B cell (primary cell): ENCODE measurements at regions not wholly inside any gene's neighbourhood (a gene's known extent, or its start where the extent isn't known, plus 50 kb on each side); places are given as distances from the start of the nearest gene placed in this dataset.
"Not testable (repeated sequence)": the region's sequence is repeated elsewhere in the genome, so short reads cannot be mapped to it uniquely, and the experiment has no call there.

Source experiments
- ATAC-seq: fragments of 200-7000 bp; cut with Tn5 transposase; one replicate; pipeline ENCODE4 v1.10.0; 2021; ENCODE audit warnings: low read depth, mild to moderate bottlenecking, moderate number of reproducible peaks, moderate library complexity
- CTCF ChIA-PET: fragments of 350-600 bp; sonication (Branson Sonifier 250); formaldehyde crosslinking; loops from one replicate; lab custom pipeline; 2021; ENCODE audit warnings: antibody characterized with exemption, inconsistent platforms; lab: Charles Lee
- POLR2A ChIA-PET: fragments of 350-600 bp; sonication (Branson Sonifier 250); formaldehyde crosslinking; loops from one replicate; lab custom pipeline; 2021; ENCODE audit warnings: antibody characterized with exemption; lab: Charles Lee
- DNase-seq: peaks from one replicate; pipeline ENCODE4 v3.0.0; 2013
- H2AFZ ChIP-seq: 2 replicates; pipeline ENCODE4 v1.6.1; 2012; ENCODE audit warnings: mild to moderate bottlenecking, low read depth, low read length; ENCODE audit not compliant: insufficient read depth, poor library complexity, severe bottlenecking
- H3K27ac ChIP-seq, 2 donors: 1 replicate in 1 of 2; 2 replicates in 1 of 2; pipeline ENCODE4 v1.5.1; 2012 to 2013; ENCODE audit warnings: low read length in 2 of 2, mild to moderate bottlenecking in 2 of 2, moderate library complexity in 1 of 2
- H3K27me3 ChIP-seq, 4 experiments: fragments of 200-600 bp in 1 of 4; sonication (generic) in 1 of 4; replicated peaks in 1 of 4; 1 replicate in 2 of 4; 2 replicates in 2 of 4; pipeline versions ENCODE4 v1.6.1 to v1.7.0; 2013 to 2016; ENCODE audit warnings: low read length in 3 of 4, mild to moderate bottlenecking in 2 of 4, mixed read lengths in 1 of 4, moderate library complexity in 1 of 4; ENCODE audit not compliant: insufficient read depth in 4 of 4, control insufficient read depth in 3 of 4; ENCODE audit errors: control extremely low read depth in 1 of 4
- H3K36me3 ChIP-seq, 2 experiments: replicated peaks in 1 of 2; 1 replicate in 1 of 2; 2 replicates in 1 of 2; pipeline versions ENCODE4 v1.6.1 to v1.7.1; 2013; ENCODE audit warnings: low read length in 1 of 2; ENCODE audit not compliant: insufficient read depth in 2 of 2, control insufficient read depth in 1 of 2; ENCODE audit errors: control extremely low read depth in 1 of 2, extremely low read depth in 1 of 2
- H3K4me1 ChIP-seq, 2 donors: fragments of 200-600 bp in 1 of 2; sonication (generic) in 1 of 2; 1 replicate in 1 of 2; 2 replicates in 1 of 2; pipeline versions ENCODE4 v1.5.1 to v1.6.1; 2013 to 2017; ENCODE audit warnings: low read length in 2 of 2; ENCODE audit not compliant: control insufficient read depth in 2 of 2, insufficient read depth in 2 of 2
- H3K4me2 ChIP-seq: replicated peaks from 2 replicates; pipeline ENCODE3; 2012; ENCODE audit warnings: mild to moderate bottlenecking, low read depth, low read length; ENCODE audit not compliant: poor library complexity, severe bottlenecking
- H3K4me3 ChIP-seq, 5 experiments: fragments of 200-600 bp in 1 of 5; sonication (generic) in 1 of 5; 1 replicate in 3 of 5; 2 replicates in 2 of 5; pipeline versions ENCODE4 v1.5.1 to v1.7.0; 2011 to 2016; ENCODE audit warnings: low read length in 4 of 5, mild to moderate bottlenecking in 4 of 5, low read depth in 2 of 5, control low read depth in 1 of 5, moderate library complexity in 1 of 5; ENCODE audit not compliant: insufficient read depth in 1 of 5; ENCODE audit errors: control extremely low read depth in 1 of 5, extremely low read depth in 1 of 5
- H3K79me2 ChIP-seq: fragments of 200-600 bp; sonication (generic); one replicate; pipeline ENCODE4 v1.6.0; 2016; ENCODE audit warnings: low read length; ENCODE audit not compliant: control insufficient read depth, insufficient read depth
- H3K9ac ChIP-seq: fragments of 200-600 bp; sonication (generic); 2 replicates; pipeline ENCODE4 v1.6.1; 2017; ENCODE audit warnings: mild to moderate bottlenecking, low read length, moderate library complexity
- H3K9me3 ChIP-seq, 3 donors: one replicate each; pipeline versions ENCODE4 v1.6.1 to v1.7.1; 2013; ENCODE audit warnings: low read length in 2 of 3; ENCODE audit not compliant: control insufficient read depth in 2 of 3, insufficient read depth in 1 of 3; ENCODE audit errors: control extremely low read depth in 1 of 3
- H4K20me1 ChIP-seq: 2 replicates; pipeline ENCODE4 v1.6.0; 2012; ENCODE audit warnings: mild to moderate bottlenecking, low read length; ENCODE audit not compliant: insufficient read depth, control insufficient read depth, poor library complexity, severe bottlenecking
- H3K27ac Mint-ChIP-seq: one replicate; pipeline ENCODE4 v1.8.0; 2021; ENCODE audit warnings: mixed read lengths
- H3K27me3 Mint-ChIP-seq: one replicate; pipeline ENCODE4 v1.8.0; 2021; ENCODE audit warnings: mixed read lengths
- H3K4me1 Mint-ChIP-seq: one replicate; pipeline ENCODE4 v1.8.0; 2021; ENCODE audit warnings: mixed read lengths
- H3K4me3 Mint-ChIP-seq: one replicate; pipeline ENCODE4 v1.8.0; 2021; ENCODE audit warnings: mixed read lengths
- H3K9me3 Mint-ChIP-seq: one replicate; pipeline ENCODE4 v1.8.0; 2022; ENCODE audit warnings: mixed read lengths; ENCODE audit not compliant: insufficient read depth
- CTCF ChIP-seq: fragments of 200-600 bp; IDR thresholded peaks from one replicate; pipeline ENCODE4 v1.8.0; 2022; ENCODE audit warnings: antibody characterized with exemption, mild to moderate bottlenecking
- EZH2 ChIP-seq: IDR thresholded peaks from 2 replicates; pipeline ENCODE4 v1.6.1; 2012; ENCODE audit warnings: borderline replicate concordance, low read depth, mild to moderate bottlenecking, moderate library complexity, low read length; ENCODE audit not compliant: insufficient read depth, poor library complexity, severe bottlenecking
- WGBS: methylation state at CpG from one replicate; pipeline ENCODE4 v1.1.5; 2013; ENCODE audit warnings: missing lambda C conversion rate; ENCODE audit not compliant: insufficient coverage; 5-methylcytosine and 5-hydroxymethylcytosine counted together
- intact Hi-C: fragments of 100-400 bp; cut with micrococcal nuclease; formaldehyde crosslinking; loops from one replicate; pipeline ENCODE4 v1.10.0; 2022

DNA sequence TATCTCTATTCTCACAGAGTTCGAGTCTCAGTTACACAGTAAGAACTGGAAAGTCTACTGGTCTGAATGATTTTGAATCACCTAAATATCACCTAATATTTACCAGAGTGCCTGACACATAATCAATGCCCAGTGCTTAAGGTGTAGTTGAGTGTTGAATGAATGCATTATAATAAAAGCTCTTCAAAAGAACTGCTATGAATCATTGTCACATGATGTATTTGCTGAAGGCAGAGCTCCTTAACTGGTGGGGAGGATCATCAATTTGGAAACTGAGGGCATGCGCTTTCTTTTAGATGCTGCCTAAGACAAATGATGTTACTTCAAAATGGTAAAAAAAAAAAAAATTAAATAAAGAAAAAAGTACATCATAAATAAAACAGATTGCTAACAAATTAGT is 359.4 kb upstream of the KIF2B start:
- no peak overlapping the region for H3K27ac ChIP-seq
- Mint-ChIP-seq H3K4me3 (no peak overlapping the region), H3K27me3 (no peaks in the 10 kb centered on the region), H3K9me3 (peaks cover 13% of the 10 kb centered on the region), H3K4me1 (no peaks in the 10 kb centered on the region), H3K27ac (no peak overlapping the region)
- no peaks in the 10 kb centered on the region for H3K27me3 ChIP-seq
- no peak for TF ChIP-seq EZH2
- TF ChIP-seq CTCF, result no peak
- no peak overlapping the region for H2AFZ ChIP-seq
- intact Hi-C loops, result no loop called here
- no peak overlapping the region for H3K4me3 ChIP-seq
- ChIA-PET POLR2A (interaction anchor here (0.6 kb wide), 1 partner anchor 531 kb away, joined by 3 read pairs; no protein-coding TSS in a partner anchor), CTCF (no interaction called here)
- H3K9ac ChIP-seq, result no peak overlapping the region
- no peaks in the 10 kb centered on the region for H3K36me3 ChIP-seq
- no peaks in the 10 kb centered on the region for H4K20me1 ChIP-seq
- no CpG with 5 or more reads among the region's 2 CpGs for WGBS
- no peaks in the 10 kb centered on the region for H3K4me1 ChIP-seq
- DNase-seq (no peak), ATAC-seq (no peak)
- H3K9me3 ChIP-seq, result peaks cover 0 to under 1% (median 0%) of the 10 kb centered on the region in 3 donors
- no peak overlapping the region for H3K4me2 ChIP-seq
- no peaks in the 10 kb centered on the region for H3K79me2 ChIP-seq

DNA sequence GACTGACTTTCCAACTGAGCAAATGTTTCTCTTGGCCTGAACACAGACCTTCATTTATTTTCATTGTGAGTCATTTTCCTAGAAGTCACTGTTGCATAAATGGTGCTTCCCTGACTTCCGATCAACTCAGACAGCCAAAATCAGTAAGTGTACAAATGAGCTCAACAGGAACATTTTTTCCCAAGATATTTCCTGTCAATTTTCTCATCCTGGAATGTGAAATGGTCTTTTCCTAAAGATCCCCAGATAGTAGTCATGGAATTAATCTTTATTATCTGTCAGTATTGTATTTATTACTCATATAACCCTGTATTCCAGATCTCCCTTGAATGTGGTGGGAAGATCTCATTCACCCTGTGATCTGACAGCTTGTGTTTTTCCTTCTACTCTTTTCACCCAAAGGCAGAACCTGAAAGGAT is 360.3 kb upstream of the KIF2B start:
- POLR2A ChIA-PET, result no interaction called here
- H3K27ac Mint-ChIP-seq, result no peak overlapping the region
- Histone ChIP-seq H3K36me3 (no peaks in the 10 kb centered on the region), H3K4me2 (no peak overlapping the region), H4K20me1 (no peaks in the 10 kb centered on the region), H3K4me1 (no peaks in the 10 kb centered on the region), H3K27me3 (no peaks in the 10 kb centered on the region), H3K9ac (no peak overlapping the region), H3K79me2 (no peaks in the 10 kb centered on the region), H3K9me3 (peaks cover 0 to 7% (median 0%) of the 10 kb centered on the region in 3 donors), H3K27ac (no peak overlapping the region), H3K4me3 (no peak overlapping the region), H2AFZ (no peak overlapping the region)
- no peak for ATAC-seq
- H3K9me3 Mint-ChIP-seq, result peaks cover 11% of the 10 kb centered on the region
- no peak for TF ChIP-seq CTCF
- H3K4me1 Mint-ChIP-seq, result no peaks in the 10 kb centered on the region
- no peak overlapping the region for H3K4me3 Mint-ChIP-seq
- no peak for DNase-seq
- WGBS, result 100% methylated on average over 1 of the region's 1 CpG
- CTCF ChIA-PET, result no interaction called here
- no peaks in the 10 kb centered on the region for H3K27me3 Mint-ChIP-seq
- intact Hi-C loops, result no loop called here

GRCh38 chr17:53455943-53456342 is 366.8 kb upstream of the KIF2B start:
- H3K4me1 Mint-ChIP-seq, H3K4me3 ChIP-seq, H3K9me3 ChIP-seq, H3K27me3 Mint-ChIP-seq, H3K27me3 ChIP-seq, H3K9me3 Mint-ChIP-seq, ATAC-seq, H3K79me2 ChIP-seq, DNase-seq, H3K4me2 ChIP-seq, H4K20me1 ChIP-seq, H3K27ac Mint-ChIP-seq, intact Hi-C loops, H3K36me3 ChIP-seq, CTCF ChIA-PET, POLR2A ChIA-PET, H3K4me1 ChIP-seq, H2AFZ ChIP-seq, H3K27ac ChIP-seq, H3K4me3 Mint-ChIP-seq, H3K9ac ChIP-seq: not testable (repeated sequence)
- WGBS, result no CpG with 5 or more reads among the region's 3 CpGs
